Stimulated activated CD8-positive, alpha-beta memory T cell treated with anti-CD3 and anti-CD28 coated beads, Interleukin-12 subunit alpha, Interleukin-12 subunit beta, amount 100 ng/mL, for 24 hours (primary cell): ENCODE measurements at regions not wholly inside any gene's neighbourhood (a gene's known extent, or its start where the extent isn't known, plus 50 kb on each side); places are given as distances from the start of the nearest gene placed in this dataset.
"Not testable (repeated sequence)": the region's sequence is repeated elsewhere in the genome, so short reads cannot be mapped to it uniquely, and the experiment has no call there.

Experiments used
- DNase-seq: peaks from one replicate; pipeline ENCODE4 v3.0.0-alpha.2; 2020; ENCODE audit errors: extremely low read depth

- not testable (repeated sequence) for DNase-seq
Measured at GRCh38 chr2:16089491-16089890, 149.1 kb downstream of the MYCN start.

DNA sequence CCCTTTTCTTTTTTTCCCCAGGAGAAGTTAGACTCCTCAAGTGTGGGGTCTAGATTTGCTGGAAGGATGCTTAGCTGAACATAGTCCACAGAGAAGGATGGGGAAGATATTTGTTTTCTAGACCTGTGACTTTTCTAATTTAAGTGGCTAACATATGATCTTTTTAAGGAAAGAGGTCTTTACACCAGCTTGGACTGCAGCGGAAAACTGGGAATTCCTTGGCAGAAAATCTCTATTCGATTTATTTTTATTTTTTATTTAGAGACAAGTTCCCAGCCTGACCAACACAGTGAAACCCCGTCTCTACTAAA, 148.4 kb downstream of the MYCN start:
- no peak for DNase-seq

DNA sequence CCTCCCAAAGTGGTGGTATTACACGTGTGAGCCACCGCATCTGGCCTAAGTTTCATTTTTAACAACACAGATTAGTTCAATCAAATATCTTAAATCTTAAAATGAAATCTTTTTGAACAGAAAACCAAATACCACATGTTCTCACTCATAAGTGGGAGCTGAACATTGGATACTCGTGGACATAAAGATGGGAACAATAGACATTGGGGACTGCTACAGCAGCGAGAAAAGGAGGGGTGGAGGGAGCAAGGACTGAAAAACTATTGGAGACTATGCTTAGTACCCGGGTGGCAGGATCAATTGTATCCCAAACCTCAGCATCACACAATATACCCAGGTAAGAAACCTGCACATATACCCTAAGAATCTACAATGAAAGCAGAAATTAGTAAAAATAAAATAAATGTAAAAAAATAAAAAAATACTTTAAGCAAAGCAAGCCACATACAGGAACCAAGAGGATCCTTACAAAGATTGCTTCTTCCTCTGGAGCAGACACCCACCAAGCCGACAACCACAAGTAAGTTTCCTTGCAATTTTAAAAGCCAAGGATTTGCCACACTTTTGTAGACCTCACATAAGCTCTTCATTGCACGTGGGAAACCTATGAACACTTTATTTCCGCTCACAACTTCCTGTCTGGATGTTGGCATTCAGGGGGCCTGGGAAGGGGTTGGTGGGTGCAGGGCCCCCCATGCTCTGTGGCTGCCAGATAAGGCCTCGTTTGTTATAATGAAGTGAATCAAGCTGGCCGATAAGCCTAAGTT, 147.9 kb downstream of the MYCN start:
- DNase-seq = no peak

GRCh38 chr2:16086136-16086535, 145.8 kb downstream of the MYCN start:
- not testable (repeated sequence) for DNase-seq

DNA sequence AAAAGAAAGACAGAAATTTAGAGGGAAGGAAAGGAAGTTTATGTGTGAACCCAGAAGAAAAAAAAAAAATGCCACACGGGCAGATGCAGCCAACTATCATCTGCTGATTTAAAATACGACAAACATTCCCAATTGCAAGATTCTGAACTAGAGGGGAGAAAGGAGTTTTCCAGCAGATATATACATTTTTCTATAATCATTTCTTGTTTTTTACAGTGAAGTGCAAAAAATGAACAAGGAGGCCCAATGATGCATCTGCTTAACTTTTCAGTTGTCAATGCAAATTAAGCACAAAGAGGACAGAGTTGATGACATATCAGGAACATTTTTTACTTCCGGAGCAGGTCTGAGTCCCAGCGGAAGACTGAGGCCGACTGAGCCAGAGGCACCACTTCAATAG, 144.7 kb downstream of the MYCN start:
- no peak for DNase-seq

- DNase-seq = no peak
Measured at GRCh38 chr2:16084274-16084673, 143.9 kb downstream of the MYCN start.

GRCh38 chr2:16082276-16082675, 141.9 kb downstream of the MYCN start:
- DNase-seq = no peak

- DNase-seq = no peak
Measured at GRCh38 chr2:16081316-16082200, 141.2 kb downstream of the MYCN start.

GRCh38 chr2:16080516-16080915, 140.2 kb downstream of the MYCN start:
- DNase-seq = no peak

DNA sequence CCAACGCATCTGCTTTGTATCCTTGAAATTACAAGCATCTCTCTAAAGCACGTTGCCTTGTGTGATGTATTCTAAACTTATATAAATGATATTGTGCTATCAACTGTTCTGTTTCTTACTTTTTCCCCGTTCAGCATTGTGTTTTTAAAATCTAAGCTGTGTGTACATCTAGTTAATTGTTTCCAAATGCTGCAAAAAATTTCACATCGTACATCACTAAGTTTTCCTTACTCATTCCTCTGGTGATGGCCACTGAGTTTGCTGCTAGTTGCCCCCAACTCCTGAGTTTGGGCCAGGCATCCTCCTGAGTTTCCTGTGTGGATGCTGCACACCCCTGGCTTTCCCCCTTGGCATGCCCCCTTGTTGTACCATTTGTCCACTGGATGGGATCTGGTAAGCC, 139.7 kb downstream of the MYCN start:
- DNase-seq = no peak

GRCh38 chr2:16079637-16080036, 139.3 kb downstream of the MYCN start:
- DNase-seq = no peak

- no peak for DNase-seq
Measured at GRCh38 chr2:16077601-16078000, 137.3 kb downstream of the MYCN start.

GRCh38 chr2:16076911-16077310, 136.6 kb downstream of the MYCN start:
- DNase-seq = no peak

GRCh38 chr2:16075045-16076012, 135.0 kb downstream of the MYCN start:
- DNase-seq = no peak

DNA sequence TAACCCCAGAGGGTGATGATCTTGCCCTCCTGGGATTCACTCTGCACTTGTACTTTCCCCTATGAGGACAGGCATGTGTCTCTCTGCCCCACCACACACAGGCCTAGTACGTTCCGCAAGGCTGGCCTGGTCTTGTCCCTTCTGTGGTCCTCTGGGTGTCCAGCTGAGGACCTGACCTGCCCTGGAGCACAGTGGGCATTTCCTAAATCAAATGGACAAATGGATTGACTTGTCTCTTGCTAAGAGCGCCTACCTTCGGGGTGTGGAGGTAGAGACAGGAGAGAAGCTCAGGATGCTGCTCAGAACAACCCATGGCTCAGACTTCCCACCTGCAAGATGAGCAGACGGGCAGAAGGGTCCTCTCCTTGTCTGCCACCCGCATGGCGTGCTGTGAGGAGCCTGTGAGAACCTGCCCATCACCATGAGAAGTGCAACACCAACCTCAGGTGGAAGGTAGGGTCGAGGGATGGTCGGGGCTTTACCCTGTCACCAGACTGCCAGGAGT, 133.6 kb downstream of the MYCN start:
- DNase-seq = no peak

GRCh38 chr2:16073471-16073870, 133.1 kb downstream of the MYCN start:
- DNase-seq = no peak

DNA sequence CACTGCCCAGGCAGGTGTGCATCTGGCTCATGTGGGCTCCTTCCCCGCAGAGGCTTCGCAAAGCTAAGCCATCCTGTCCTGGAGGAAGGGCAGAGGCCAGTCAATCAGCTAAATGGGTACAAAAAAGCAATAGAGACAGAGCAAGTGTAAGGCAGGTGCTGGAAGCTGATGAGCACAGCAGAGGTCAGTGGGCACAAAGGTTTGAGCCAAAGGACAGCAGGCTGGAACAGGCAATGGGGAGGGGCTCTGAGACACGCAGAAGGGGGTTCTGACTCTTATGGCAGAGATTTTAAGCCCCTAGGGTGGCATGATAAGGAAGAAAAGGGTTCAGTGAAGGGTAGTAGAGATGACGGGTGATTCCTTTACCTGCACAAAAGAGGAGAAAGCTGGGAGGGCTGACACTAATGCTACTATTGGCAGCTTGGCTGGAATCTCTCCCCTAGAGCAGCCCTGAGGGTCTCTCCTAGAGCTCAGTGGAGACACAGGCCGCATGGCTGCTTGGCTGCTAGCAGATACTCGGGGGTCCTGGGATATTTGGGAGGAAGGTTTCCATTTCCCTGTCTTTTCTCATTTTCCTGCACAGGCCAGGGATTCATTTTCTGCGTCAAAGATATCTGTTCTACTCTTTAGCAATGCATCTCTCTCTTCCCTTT, 132.4 kb downstream of the MYCN start:
- no peak for DNase-seq

- no peak for DNase-seq
Measured at GRCh38 chr2:16071865-16072637, 131.7 kb downstream of the MYCN start.

DNA sequence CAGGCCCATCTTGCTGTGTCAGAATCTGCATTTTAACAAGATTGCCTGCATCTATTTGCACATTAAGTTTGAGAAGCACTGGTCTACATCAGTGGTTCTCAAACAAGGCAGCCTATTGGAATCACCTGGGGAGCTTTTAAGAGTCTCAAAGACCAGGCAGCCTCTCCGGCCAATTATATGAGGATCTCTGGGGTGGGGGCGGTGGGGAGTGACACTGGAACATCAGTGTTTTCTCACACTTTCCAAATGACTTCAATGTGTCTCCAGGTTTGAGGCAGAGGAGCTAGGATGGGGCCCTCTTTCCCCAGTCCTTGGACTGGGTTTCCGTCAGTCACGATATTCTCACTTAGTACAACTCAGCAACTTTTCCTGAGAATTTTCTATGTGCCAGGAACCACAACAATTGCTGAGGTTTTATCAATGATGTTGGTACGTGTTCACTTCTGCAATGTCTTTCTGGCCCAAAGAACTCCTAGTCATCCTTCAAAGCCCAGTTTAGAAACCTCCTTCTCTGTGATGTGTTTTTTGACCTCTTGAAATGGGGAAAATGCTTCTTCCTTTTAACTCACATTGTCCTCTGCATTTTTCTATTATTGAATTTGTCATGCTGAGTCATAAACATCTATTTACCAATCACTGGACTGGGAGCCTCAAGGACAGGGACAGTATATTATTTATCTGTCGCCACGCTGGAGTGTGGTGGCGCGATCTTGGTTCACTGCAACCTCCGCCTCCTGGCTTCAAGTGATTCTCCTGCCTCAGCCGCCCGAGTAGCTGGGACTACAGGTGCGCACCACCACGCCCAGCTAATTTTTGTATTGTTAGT, 130.9 kb downstream of the MYCN start:
- no peak for DNase-seq

DNA sequence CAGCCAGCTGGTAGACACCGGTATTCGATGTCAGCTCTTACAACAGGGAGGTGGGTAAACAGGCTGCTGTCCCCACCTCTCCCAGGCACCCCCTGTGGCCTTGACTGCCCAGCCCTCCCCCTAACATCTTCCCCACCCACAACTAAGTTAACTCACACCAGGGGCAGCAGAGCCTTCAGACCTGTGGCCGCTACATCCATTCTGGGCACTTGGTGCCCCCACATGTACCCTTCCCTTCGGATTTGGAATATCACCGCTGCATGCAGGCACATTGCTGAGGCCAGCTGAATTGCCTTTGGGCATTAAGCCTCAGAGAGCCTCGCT, 130.3 kb downstream of the MYCN start:
- no peak for DNase-seq
